ENCODE measurements at regions not wholly inside any gene's neighbourhood (a gene's known extent, or its start where the extent isn't known, plus 50 kb on each side); places are given as distances from the start of the nearest gene placed in this dataset.
"Not testable (repeated sequence)": the region's sequence is repeated elsewhere in the genome, so short reads cannot be mapped to it uniquely, and the experiment has no call there.

- TF ChIP-seq CTCF (conservative IDR thresholded peaks at IDR 0.05); EZH2 (IDR thresholded peaks at IDR 0.05; ENCODE audit: low read depth): not testable (repeated sequence)
Observed at GRCh38 chr6:150757807-150758206, 107.7 kb upstream of the MTHFD1L start.

Measured in PC-9 (cell line).